DND-41 (cell line): ENCODE measurements at regions not wholly inside any gene's neighbourhood (a gene's known extent, or its start where the extent isn't known, plus 50 kb on each side); places are given as distances from the start of the nearest gene placed in this dataset.

ENCODE experiments used
- EZH2 ChIP-seq: IDR thresholded peaks from 3 replicates; pipeline ENCODE4 v1.6.1; 2012; ENCODE audit warnings: borderline replicate concordance, low read depth, mild to moderate bottlenecking, moderate library complexity, low read length, inconsistent platforms; ENCODE audit not compliant: severe bottlenecking
- TF ChIP-seq, protein P1 (sequence below): IDR thresholded peaks from 2 replicates; pipeline ENCODE4 v1.5.1; 2012; ENCODE audit warnings: borderline replicate concordance, low read length, moderate library complexity, mild to moderate bottlenecking; ENCODE audit not compliant: poor library complexity, severe bottlenecking; ENCODE audit errors: extremely low read depth

DNA sequence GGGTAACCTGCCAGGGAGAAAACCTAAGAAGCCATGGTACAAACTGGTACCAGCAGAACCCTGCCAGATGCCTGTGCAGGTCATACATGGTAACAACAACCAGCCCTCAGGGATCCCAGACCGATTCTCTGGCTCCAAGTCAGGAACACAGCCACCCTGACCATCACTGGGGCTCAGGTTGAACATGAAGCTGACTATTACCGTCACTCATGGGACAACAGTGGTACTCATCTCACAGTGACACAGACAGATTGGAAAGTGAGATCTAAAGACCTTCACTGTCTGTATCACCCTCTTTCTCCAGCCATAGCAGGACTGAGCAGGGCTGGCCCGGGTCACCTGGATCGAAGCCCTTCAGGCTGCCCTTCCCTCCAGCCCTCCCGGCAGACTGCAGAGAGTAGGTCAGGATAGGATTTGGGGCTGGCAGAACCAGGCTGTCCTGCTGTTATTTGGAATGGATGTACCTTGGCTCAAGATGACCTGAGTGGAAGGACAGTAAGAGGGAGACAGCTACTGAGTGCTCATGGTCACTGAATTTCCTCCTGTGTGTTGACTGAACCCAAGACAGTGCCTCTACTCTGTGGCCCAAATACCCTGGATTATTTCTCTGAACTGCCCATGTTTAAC, 94.7 kb downstream of the GGTLC2 start:
- TF ChIP-seq, protein P1, sequence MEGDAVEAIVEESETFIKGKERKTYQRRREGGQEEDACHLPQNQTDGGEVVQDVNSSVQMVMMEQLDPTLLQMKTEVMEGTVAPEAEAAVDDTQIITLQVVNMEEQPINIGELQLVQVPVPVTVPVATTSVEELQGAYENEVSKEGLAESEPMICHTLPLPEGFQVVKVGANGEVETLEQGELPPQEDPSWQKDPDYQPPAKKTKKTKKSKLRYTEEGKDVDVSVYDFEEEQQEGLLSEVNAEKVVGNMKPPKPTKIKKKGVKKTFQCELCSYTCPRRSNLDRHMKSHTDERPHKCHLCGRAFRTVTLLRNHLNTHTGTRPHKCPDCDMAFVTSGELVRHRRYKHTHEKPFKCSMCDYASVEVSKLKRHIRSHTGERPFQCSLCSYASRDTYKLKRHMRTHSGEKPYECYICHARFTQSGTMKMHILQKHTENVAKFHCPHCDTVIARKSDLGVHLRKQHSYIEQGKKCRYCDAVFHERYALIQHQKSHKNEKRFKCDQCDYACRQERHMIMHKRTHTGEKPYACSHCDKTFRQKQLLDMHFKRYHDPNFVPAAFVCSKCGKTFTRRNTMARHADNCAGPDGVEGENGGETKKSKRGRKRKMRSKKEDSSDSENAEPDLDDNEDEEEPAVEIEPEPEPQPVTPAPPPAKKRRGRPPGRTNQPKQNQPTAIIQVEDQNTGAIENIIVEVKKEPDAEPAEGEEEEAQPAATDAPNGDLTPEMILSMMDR = no peak
- TF ChIP-seq EZH2 = no peak
